ENCODE measurements at regions not wholly inside any gene's neighbourhood (a gene's known extent, or its start where the extent isn't known, plus 50 kb on each side); places are given as distances from the start of the nearest gene placed in this dataset.

DNA sequence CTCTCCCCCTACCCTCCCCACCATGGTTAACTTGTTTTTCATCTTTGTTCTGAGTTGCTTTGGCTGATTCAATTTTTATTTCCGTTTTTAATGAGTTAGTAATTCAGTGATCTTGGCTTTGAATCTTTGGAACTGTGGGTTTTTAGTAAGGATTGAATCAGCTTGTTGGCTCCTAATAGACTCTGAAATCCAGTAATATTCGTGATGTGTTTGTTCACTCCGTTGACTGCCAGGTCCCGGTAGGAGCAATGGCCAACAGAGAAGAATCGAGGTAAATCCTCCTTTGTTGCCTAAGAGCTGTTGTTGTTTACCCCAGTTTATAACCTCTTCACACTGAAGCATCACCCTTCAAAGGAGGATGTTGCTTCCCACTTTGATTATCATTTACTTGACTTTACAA is 92.7 kb downstream of the PCSK1 start:
- no peak for TF ChIP-seq ZNF510 (tag by site-specific recombination; IDR thresholded peaks at IDR 0.05; ENCODE audit: insufficient replicate concordance)
- no peak for TF ChIP-seq SCRT2 (tag by site-specific recombination; IDR thresholded peaks at IDR 0.05)
- no peak for TF ChIP-seq ZNF677 (tag by site-specific recombination; IDR thresholded peaks at IDR 0.05)
- TF ChIP-seq ZNF449 (tag by site-specific recombination; IDR thresholded peaks at IDR 0.05) = no peak
- TF ChIP-seq MYNN (tag by site-specific recombination; IDR thresholded peaks at IDR 0.05; ENCODE audit: borderline replicate concordance) = no peak
